HL-60 (cell line): ENCODE measurements at regions not wholly inside any gene's neighbourhood (a gene's known extent, or its start where the extent isn't known, plus 50 kb on each side); places are given as distances from the start of the nearest gene placed in this dataset.
"Not testable (repeated sequence)": the region's sequence is repeated elsewhere in the genome, so short reads cannot be mapped to it uniquely, and the experiment has no call there.

Source experiments
- CTCF ChIP-seq: IDR thresholded peaks from one replicate; pipeline ENCODE4 v1.5.1; 2011; ENCODE audit warnings: low read length, control low read depth, inconsistent platforms; ENCODE audit not compliant: insufficient read depth
- REST ChIP-seq: IDR thresholded peaks from 2 replicates; pipeline ENCODE4 v1.6.1; 2012; ENCODE audit warnings: low read depth; ENCODE audit not compliant: insufficient replicate concordance

GRCh38 chr20:30405585-30405984, 851.9 kb upstream of the DEFB115 start:
- TF ChIP-seq CTCF, REST: not testable (repeated sequence)
